Fibroblast of skin of left quadriceps (primary cell): ENCODE measurements at regions not wholly inside any gene's neighbourhood (a gene's known extent, or its start where the extent isn't known, plus 50 kb on each side); places are given as distances from the start of the nearest gene placed in this dataset.

ENCODE experiments used
- DNase-seq, 2 experiments: peaks; one replicate each; pipeline ENCODE4 v3.0.0-alpha.2; 2013; ENCODE audit warnings: low read depth in 2 of 2

DNA sequence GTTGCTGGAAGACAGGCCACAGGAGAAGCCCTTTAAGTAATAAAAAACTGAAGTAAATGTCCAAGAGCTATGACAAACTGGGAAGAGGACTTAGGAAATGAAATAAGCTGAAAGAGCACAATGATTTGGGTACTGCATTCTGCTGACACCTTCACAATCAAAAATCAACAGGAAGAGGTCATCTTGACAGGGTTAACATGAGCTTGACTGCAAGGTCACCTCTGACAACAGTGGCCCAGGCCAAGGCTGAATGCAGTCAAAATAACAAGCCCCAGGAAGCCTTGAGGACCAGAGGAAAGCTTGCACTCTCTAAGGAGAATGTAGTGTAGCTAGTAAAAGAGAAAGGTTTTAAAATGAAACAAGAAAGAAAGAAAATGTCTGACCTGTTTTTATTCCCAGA lies 179.3 kb downstream of the SEC16B start:
- DNase-seq = no peak

DNA sequence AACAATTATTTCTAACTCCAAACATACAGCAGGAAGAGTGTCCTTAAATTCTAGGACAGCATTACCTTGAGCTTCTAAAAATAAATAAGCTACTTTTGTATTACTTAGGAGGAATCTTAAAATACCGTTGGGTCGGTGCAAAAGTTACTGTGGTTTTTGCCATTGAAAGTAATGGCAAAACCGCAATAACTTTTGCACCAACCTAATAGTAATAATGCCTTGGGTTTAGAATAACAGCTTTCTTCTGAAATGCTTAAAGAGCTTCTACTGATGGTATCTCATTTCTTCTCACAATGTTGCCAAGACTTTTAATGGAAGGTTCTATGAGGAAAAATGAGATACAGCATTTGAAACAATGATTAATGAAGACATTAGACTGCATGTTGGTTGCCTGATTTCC lies 179.9 kb downstream of the SEC16B start:
- no peak for DNase-seq

DNA sequence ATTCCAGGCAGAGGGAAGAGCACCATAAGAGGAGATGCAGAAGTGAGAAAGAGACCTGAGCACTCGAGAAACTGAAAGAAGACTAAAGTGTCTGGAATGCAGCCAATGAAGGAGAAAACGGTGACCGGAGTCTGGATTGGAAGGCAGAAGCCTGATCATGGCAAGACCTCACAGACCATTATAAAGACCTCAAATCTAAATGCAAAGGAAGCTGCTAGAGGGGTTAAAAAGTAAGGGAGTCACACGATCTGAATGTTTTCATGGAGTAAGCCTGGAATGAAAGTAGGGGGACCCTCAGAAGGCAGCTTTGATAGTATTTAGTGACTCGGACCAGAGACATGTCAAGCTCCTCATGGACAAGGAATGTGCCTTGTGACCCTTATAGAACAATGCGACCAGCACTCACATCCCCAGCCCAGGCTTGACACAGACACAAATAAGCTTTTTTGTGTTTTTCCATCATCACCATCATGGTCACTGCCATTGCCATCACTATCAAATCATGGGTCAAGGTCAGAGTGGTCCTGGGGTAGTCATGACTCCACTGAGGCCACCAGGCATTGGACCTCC lies 183.6 kb downstream of the SEC16B start:
- no peak for DNase-seq

DNA sequence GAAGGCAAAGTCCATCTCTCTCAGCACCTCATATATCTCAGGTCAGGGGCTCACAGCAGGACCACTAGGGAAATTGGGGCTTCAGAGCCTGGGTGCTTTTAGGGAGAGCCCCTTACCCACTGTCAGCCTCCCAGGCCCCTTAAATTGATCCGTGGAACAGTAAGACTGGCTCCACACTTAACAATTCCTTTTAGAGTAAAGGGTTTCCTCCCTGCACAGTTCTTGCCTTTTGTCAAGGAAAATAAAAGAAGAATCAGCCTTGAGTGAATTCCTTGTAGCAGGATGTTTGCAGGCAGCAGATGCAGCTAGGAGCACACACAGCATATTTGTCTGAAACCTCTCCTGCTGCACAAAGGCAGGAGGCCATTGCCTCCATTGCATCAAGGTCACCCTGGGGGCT lies 184.9 kb downstream of the SEC16B start:
- no peak for DNase-seq

DNA sequence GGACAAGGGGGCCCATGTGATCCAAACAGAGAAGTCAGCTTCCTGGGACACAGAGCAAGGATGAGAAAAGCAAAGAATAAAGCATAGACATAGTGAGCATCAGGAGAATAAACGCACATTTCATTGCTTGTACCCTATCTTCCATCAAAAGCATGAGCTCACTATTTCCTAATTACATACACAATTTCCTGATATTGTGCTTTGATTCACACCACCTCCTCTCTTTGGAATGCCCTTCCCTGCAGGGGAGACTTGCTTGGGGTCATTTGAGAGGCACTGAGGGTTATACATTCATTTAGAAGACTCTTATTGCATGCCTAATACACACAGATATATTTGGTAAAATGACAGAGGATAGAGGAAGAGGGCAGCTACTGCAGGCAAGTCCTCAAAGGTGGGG lies 185.4 kb downstream of the SEC16B start:
- DNase-seq = no peak

DNA sequence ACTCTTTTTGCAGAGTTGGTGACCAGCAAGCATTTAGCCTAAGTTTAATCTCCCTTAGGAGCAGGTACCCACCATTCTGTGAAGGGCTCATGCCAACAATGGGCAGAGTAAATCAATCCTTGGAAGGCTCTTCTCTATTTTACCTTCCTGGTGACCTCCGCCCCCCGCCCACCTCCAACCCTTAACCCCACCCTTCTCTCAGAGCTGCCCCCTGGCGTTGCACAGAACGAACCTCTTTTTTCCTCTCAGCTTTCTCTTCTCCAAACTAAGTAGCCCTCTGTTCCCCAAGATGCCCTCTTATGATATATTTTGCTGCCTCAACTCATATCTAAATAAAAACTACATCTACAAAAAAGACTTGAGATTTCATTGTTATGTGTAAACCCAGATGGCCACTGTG lies 186.8 kb downstream of the SEC16B start:
- no peak for DNase-seq

DNA sequence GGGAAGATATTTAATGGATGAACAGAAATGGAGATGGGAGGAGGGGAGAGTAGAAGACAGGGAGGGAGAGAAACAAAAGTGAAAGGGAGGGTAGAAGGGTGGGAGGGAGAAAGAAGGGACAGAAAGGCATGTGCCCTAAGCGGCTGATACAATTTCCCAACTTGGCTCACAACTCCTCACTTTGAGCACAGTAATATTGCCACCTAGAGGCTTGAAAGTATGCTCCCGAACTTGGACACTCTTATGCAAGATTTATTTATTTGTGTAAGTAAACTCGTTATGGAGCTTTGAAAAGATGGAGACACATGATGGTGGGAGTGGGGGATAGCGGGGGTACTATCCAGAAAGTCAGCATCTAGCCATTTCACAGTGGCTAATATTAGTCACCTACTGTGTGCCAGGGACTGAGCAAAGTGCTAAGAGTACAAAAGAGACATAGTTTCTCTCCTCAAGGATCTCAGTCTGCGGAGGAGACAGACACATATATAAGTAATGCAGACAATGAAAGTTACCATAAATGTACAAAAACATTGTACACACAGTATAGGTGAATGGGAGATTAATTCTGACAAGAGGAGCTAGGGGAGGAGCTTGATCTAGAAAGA lies 189.7 kb downstream of the SEC16B start:
- DNase-seq = peak; percentile 18 to 29

DNA sequence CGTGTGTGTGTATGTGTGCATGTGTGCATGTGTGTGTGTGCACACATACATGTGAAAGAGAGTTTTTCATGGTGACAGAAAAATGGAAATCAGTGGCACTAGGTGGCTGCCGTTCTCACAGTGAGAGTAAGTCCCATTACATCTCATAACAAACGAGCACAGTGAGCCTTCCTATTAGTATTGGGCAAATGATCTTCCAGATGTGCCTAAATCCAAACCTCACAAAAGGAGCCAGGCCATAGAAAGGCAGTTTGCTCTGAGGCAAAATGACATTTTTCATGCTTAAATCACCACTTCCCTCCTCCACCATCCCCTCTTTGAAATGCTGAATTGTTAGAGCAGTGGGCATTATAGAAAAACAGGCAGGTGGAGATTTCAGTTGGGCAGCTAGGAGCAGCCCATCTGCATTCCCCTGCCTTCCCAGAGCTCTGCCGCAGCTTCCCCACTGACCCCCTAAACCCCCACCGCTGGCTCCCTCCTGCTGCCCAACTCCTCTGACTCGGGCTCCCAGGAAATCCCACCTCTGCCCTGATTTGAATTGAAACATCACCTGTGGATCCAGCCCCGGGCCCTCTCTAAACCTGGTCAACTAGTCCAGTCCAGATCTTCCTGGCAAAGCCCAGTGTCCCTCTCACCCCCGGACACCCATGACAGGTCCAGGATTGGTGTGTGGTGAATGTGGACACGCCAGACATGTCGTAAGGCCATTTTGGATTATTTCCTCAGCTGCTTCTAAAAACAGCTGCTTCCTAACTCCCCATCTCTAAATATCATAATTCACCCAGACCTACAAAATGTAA lies 190.5 kb downstream of the SEC16B start:
- no peak for DNase-seq

DNA sequence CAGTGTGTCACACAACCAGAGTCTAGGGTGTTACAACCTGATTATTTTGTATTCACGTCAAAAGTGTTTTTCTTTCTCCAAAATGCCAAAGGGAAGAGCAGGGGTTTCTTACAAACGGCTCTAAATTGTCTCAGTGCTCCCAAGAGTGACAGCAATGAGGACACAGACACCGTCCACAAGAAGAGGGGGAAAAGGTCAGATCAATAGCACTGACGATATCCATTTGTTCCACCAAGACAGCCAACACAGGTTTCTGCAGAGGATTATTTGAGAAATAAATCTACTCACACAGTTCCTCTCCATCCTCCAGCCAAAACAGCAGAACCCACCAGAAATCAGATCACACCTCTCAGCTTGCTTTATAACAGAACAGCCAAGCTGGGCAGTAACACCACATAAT lies 193.9 kb downstream of the SEC16B start:
- DNase-seq = no peak

DNA sequence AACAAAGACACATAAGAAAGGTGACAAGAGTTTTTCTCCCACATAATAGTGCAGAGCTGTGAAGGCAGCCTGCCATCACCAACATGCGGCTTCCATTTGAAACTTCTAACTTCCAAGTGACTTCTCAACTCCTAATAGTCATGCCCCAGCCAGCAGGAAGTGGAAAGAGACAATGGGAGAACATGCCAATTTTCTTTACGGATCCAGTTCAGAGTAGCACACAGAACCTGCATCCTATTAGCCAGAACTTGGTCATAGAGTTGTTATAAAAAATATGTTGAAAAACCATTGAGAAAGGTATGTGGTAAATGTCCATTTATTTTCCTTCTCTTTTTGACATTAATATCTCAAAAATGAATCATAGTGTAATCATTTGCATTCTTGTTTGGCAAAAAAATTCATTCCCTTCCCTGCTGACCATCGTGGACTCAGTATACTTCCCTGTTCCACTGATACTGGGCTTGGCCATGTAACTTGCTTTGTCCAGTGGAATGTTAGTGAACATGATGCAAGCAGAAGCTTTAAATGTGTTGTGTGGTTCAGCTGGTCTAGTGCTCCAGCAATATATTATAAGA lies 197.4 kb downstream of the SEC16B start:
- DNase-seq = peak in 1 of 2 experiments; percentile 8

DNA sequence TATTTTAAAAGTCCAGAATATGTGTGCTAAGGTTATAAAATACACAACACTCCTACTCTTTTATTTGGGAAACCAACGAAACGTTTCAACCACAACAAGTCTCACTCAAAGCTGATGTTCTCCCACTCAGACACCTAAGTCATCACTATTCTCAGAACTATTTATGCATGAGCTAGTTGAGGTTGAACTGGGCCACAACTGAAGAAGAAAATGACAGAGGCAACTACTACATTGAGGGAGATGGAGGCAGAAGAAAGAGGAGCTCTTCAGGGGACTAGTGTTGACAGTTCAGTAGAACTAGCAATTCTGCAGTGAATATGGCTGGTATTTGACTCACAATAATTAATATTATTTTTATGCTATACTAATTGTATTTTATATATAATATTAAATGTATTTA lies 198.2 kb downstream of the SEC16B start:
- DNase-seq = no peak

DNA sequence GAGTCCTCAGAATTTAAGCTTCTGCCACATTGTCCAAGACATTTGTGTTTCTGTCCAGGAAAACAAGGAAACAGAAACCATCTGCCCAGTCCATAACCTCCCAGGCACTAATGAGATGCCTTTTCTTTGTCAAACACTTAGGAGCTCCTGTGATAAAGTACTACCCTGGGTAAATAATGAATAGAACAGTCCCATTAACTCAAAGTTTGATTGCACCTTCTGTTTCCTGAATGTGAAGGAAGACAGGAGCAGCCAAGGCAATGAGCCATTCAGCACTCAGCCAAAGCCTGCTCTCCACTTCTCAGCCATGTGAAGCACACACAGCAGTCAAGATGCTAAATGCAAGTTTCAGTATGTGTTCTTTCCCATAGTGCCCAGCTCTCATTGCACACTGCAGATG lies 199.8 kb downstream of the SEC16B start:
- no peak for DNase-seq

DNA sequence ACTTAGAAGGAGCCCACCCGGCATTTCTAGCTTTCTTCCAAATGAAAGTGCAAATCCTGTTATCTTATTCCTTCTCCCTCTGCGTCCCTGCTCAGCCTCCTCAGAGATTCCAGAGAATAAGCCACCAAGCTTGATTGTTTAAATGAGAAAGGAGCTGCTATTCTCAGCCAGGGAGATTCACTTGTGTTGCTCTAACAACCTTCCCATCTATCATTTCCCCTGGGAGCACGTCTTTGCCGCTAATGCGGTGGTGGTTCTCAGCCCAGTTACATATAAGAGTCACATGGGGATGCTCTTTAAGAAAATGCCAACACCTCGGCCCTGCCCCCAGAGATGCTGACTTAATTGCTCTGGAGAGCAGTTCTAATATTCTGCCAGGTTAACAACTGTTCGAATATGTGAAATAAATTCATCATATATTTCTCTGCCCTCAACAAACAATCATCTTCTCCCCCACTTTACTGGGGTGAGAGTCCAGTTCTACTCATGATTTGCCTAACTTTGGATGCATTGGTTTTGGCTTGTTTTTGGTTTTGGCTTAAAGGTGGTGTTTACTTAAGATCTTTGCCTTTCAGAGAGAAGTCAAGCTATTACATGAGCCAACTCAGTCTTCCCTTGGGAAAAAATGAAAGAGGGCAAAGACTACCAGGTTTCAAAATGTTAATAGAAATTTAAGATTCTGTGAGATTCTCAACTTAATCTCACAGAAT lies 213.9 kb downstream of the SEC16B start:
- no peak for DNase-seq

DNA sequence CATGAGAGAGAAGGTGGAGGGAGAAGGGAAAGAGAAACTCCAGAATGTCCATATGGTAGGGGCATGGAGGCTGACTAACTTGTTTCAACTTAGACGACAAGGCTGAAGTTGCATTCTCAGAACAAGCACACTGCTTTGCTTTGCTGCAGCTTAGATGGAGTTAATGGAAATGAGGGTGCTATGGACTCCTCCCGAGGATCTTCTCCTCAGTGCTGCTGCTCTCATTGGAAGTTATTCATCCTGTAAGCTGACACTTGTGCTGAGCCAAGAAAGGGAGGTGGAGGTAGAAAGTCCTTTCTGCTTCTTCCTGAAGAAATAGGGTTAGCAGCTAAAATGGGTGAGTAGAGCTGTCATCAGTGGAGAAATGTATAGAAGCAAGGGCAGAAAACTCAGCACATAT lies 215.3 kb downstream of the SEC16B start:
- no peak for DNase-seq

DNA sequence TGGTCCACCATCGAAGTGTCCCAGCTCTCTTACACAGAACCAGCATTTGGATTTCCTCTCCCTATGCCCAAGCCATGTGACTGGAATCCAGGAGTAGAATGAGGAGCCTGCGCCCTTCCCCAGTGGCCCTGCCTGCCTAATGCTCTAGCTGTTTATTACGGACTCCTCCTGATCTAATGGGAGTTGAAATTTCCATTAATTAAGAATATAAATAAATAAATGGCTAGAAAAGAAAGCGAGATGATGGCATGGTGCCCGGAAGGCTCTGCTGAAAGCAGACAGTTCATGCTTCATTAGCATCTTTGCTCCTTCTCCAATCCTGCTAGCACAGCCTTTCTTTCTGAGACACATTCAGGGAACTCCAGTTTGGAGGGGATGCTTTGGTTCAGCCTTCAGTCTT lies 216.2 kb downstream of the SEC16B start:
- DNase-seq = no peak

DNA sequence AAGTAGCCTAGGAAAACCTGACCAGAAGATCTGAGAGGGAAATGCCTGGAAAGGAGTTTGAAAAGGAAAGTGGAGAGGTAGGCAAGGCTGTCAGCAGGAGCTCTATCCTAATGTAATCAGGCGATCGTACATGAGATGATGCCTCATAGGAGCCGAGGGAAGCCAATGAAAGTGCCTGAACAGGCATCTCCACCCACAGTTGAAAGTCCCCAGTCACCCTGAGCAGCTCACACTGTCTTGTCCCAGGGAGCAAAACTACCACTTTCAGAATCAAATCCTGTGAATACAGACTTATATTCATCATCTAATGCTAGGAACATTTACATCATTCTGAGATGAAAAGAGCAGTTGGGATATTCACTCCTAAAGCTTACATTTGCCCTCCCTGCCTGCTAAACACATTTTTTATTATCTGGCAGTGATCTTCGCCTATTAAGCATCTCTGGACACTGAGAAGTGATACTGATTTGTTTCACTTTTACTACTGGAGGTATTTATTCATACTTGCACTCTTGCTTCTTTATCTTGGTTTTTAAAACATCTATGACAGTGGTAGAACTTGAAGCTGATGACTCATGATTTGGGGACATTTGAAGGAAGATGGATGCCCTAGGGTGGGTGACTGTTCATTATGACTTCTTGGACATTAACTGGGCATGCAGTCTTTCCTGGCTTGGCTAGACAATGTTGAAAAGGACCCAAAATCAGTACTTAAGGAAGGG lies 221.6 kb downstream of the SEC16B start:
- DNase-seq = no peak

DNA sequence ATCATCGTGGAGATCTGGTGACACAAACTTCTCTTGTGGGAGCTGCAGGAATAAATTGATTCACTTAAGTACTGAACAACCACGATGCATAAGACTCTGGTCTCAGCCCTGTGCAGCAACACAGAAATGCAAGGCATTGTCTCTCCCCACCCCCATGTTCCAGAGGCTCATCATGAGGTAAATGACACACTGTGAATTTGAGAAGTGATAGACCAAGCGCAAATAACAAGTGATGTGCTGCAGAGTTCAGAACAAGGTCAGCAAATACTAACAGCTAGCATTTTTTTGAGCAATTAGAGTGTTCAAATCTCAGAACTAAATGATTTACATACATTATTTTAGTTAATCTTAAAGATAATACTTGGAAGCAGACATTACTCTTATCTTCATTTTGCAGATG lies 223.7 kb downstream of the SEC16B start:
- DNase-seq = no peak

DNA sequence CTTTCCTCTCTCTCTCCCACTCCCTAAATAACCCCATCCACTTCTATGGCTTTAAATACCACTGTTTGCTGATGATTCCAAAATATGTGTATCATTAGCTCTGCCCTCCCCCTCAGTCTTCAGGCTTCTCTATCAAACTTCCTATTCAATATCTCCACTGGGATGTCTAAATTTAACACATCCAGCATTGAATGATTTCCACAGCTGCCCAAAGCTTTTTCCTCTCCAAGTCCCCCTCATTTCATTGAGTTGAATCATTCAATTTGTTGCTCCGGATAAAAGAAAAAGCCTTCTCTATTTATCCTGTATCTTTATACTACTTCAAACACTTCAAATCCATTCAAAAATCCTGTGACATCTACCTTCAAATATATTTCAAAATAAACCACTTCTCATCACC lies 225.0 kb downstream of the SEC16B start:
- DNase-seq = no peak

DNA sequence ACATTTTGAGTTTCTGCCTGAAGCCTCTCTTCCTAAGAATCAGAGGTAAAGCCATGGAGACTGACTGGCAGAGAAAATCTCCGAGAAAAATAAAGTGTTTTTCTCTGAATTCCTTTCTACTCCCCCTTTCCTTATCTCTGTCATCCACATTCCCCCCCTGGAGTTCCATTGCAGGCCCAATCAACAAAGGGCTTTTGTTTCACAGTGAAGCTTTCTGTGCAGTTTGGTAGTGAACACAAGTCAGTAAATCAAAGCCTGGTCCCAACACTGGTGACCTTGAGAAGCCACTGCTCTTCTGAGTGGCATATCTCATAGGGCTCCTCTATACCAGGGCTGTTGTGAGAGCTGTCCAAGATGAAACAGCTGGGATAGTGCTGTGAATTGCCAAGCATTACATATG lies 228.4 kb downstream of the SEC16B start:
- no peak for DNase-seq

DNA sequence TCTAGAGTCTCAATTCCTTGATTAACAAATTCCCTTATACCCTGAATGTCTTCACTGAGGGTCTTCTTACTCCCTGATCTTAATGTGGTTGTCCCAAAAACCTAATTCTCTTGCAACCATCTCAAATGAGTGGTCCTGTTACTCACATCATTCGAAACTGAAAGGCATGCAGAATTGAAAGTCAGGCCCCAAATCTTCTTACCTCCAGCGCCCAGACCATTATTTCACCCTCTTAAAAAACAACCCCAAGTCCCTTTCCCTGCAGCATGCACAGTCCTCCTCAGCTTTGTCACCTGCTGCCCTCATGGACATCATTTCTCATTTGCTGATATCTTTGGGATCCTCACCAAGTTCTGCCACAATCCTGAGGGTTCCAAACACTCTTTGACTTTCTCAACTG lies 230.1 kb downstream of the SEC16B start:
- no peak for DNase-seq

DNA sequence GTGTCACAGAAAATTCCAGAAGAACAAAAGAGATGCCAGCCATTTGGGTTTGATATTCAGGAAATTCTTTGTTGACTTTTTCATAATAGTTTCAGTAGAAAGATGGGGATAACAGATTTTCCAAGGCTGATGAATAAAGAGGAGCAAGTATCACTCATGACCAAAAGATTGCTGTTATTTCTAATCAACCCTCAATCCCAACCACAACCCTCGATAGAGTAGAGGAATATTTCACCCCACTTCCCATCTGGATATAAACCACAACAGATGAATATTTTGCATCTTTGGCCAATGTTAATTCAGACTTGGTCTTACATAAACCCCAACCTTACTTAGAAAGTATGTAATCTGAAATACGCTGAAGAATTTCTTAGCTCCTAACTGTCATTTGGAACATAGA lies 232.4 kb downstream of the SEC16B start:
- no peak for DNase-seq

DNA sequence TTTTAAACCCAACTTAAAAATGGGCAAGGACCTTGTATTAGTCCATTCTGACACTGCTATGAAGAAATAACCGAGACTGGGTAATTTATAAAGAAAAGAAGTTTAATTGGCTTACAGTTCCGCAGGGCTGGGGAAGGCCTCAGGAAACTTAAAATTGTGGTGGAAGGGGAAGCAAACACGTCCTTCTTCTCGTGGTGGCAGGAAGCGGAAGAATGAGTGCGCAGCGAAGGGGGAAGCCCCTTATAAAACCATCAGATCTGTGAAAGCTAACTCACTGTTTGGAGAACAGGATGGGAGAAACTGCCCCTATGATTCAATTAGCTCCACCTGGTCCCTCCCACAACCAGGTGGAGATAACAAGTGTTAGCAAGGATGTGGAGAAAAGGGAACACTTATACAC lies 237.7 kb downstream of the SEC16B start:
- DNase-seq = no peak
